ENCODE measurements at regions not wholly inside any gene's neighbourhood (a gene's known extent, or its start where the extent isn't known, plus 50 kb on each side); places are given as distances from the start of the nearest gene placed in this dataset.

DNA sequence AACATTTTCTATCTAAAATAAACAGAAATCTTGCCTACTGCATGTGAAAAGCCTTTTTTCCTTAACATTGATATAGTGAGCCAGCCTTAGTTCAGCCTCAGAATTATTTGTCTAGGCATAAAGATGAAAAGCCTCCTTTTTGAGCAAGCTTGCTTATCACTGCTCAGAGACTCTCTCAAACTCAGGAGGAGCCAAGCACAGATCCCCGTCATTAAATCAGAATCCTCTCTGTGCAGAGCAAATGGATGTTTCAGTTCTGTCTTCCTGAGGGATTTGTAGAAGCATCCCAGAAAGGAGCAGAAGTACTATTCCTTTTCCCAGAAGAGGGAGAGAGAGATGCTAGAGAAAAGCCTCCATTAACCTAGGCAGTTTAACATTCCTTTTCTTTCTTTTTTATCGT lies 186.9 kb upstream of the LNX1 start:
- no peak for TF ChIP-seq POLR2A (IDR thresholded peaks at IDR 0.05)
- TF ChIP-seq, protein P1, sequence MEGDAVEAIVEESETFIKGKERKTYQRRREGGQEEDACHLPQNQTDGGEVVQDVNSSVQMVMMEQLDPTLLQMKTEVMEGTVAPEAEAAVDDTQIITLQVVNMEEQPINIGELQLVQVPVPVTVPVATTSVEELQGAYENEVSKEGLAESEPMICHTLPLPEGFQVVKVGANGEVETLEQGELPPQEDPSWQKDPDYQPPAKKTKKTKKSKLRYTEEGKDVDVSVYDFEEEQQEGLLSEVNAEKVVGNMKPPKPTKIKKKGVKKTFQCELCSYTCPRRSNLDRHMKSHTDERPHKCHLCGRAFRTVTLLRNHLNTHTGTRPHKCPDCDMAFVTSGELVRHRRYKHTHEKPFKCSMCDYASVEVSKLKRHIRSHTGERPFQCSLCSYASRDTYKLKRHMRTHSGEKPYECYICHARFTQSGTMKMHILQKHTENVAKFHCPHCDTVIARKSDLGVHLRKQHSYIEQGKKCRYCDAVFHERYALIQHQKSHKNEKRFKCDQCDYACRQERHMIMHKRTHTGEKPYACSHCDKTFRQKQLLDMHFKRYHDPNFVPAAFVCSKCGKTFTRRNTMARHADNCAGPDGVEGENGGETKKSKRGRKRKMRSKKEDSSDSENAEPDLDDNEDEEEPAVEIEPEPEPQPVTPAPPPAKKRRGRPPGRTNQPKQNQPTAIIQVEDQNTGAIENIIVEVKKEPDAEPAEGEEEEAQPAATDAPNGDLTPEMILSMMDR (IDR thresholded peaks at IDR 0.05), result no peak

Data from lower leg skin (tissue), 3 donors.